Activated CD8-positive, alpha-beta T cell treated with anti-CD3 and anti-CD28 coated beads, Interleukin-2, amount 10 ng/mL, durations not matched to agents 7 days and 5 days (primary cell): ENCODE measurements at regions not wholly inside any gene's neighbourhood (a gene's known extent, or its start where the extent isn't known, plus 50 kb on each side); places are given as distances from the start of the nearest gene placed in this dataset.
"Not testable (repeated sequence)": the region's sequence is repeated elsewhere in the genome, so short reads cannot be mapped to it uniquely, and the experiment has no call there.

Source experiments
- ATAC-seq: fragments of 150-1000 bp; cut with Tn5 transposase; one replicate; pipeline ENCODE4 v1.10.0; 2021; ENCODE audit warnings: moderate library complexity
- CTCF ChIA-PET: fragments of 350-600 bp; sonication (Branson Sonifier 250); formaldehyde crosslinking; loops from one replicate; lab custom pipeline; 2021; ENCODE audit warnings: antibody characterized with exemption; lab: Charles Lee
- POLR2A ChIA-PET: fragments of 350-600 bp; sonication (Branson Sonifier 250); formaldehyde crosslinking; loops from one replicate; lab custom pipeline; 2021; ENCODE audit warnings: antibody characterized with exemption; lab: Charles Lee
- DNase-seq: peaks from one replicate; pipeline ENCODE4 v3.0.0-alpha.2; 2020
- H3K27ac Mint-ChIP-seq: one replicate; pipeline ENCODE4 v1.8.0; 2021; ENCODE audit warnings: mild to moderate bottlenecking, mixed read lengths
- H3K27me3 Mint-ChIP-seq: one replicate; pipeline ENCODE4 v1.8.0; 2021; ENCODE audit warnings: low read depth, mixed read lengths
- H3K36me3 Mint-ChIP-seq: one replicate; pipeline ENCODE4 v1.8.0; 2021; ENCODE audit warnings: low read depth, mixed read lengths
- H3K4me1 Mint-ChIP-seq: one replicate; pipeline ENCODE4 v1.8.0; 2021; ENCODE audit warnings: low read depth, mixed read lengths
- H3K4me3 Mint-ChIP-seq: one replicate; pipeline ENCODE4 v1.8.0; 2021; ENCODE audit warnings: mild to moderate bottlenecking, mixed read lengths
- H3K9me3 Mint-ChIP-seq: one replicate; pipeline ENCODE4 v1.8.0; 2022; ENCODE audit warnings: mixed read lengths; ENCODE audit not compliant: insufficient read depth

- Mint-ChIP-seq H3K27me3 (no peaks in the 10 kb centered on the region), H3K4me1 (no peaks in the 10 kb centered on the region), H3K4me3 (no peak overlapping the region), H3K27ac (no peak overlapping the region), H3K9me3 (no peaks in the 10 kb centered on the region), H3K36me3 (no peaks in the 10 kb centered on the region)
- DNase-seq (no peak), ATAC-seq (no peak)
- POLR2A ChIA-PET: no interaction called here
- CTCF ChIA-PET: no interaction called here
These were observed 896.5 kb downstream of the SORCS1 start for GRCh38 chr10:106268000-106268399.

DNA sequence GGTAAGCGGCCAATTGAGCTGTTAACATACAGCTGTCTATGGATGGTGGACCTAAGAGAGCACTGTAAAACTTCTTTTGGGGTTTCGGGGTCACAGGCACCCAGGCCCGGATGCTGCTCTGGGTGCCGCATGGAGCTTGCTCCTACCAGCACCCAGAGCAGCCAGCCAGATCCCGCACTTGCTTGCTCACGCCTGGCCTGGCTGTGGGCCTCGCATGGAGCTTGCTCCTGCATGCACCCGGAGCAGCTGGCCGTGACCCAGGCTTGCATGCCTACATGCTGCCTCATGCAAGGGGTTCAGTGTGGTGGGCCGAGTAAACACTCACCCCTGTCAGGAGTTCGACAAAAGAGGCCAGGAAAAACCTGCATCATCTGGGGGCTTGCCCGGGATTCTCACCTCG lies 896.9 kb downstream of the SORCS1 start:
- POLR2A ChIA-PET: no interaction called here

GRCh38 chr10:106257432-106257831 lies 907.1 kb downstream of the SORCS1 start:
- H3K4me1 Mint-ChIP-seq, H3K9me3 Mint-ChIP-seq, CTCF ChIA-PET, POLR2A ChIA-PET, H3K4me3 Mint-ChIP-seq, ATAC-seq, DNase-seq, H3K27ac Mint-ChIP-seq, H3K27me3 Mint-ChIP-seq, H3K36me3 Mint-ChIP-seq: not testable (repeated sequence)

More for the DNA sequence above, 896.9 kb downstream of the SORCS1 start:
- Mint-ChIP-seq H3K27me3 (no peaks in the 10 kb centered on the region), H3K27ac (no peak overlapping the region), H3K4me1 (no peaks in the 10 kb centered on the region), H3K9me3 (no peaks in the 10 kb centered on the region), H3K36me3 (no peaks in the 10 kb centered on the region), H3K4me3 (no peak overlapping the region)
- no peak for ATAC-seq
- CTCF ChIA-PET: no interaction called here
- no peak for DNase-seq

DNA sequence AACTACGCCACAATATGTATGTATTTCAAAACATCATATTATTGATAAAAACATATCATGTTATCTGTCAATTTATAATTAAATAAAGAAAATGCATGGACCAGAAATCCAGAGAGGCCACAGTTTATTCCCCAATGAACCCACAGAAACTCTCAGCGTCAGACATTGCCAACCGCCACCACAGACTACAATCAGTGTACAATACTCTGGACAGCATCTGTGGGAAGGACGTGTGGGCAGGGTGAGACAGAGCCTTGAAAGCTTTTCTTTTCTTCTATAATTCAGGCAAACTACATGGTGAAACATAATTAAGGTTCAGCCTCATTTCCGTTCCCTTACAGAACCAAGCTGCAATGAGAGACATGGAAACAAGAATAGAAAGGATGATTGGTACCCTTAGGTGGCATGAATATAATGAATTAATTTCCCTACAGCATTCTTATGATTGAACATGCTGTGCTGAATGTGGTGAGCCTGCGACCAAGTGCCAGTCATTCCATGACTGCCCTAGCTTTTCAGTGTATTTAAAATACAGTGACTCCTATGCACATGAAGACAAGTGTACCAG lies 909.3 kb downstream of the SORCS1 start:
- ChIA-PET CTCF (no interaction called here), POLR2A (no interaction called here)
- H3K9me3 Mint-ChIP-seq: peaks cover 7% of the 10 kb centered on the region
- no peaks in the 10 kb centered on the region for H3K4me1 Mint-ChIP-seq
- H3K27me3 Mint-ChIP-seq: no peaks in the 10 kb centered on the region
- H3K4me3 Mint-ChIP-seq: no peak overlapping the region
- ATAC-seq (no peak), DNase-seq (no peak)
- no peaks in the 10 kb centered on the region for H3K36me3 Mint-ChIP-seq
- no peak overlapping the region for H3K27ac Mint-ChIP-seq

GRCh38 chr10:106254071-106254470 lies 910.4 kb downstream of the SORCS1 start:
- ChIA-PET POLR2A (no interaction called here), CTCF (no interaction called here)
- peaks cover 7% of the 10 kb centered on the region for H3K9me3 Mint-ChIP-seq

GRCh38 chr10:106252541-106252940 lies 912.0 kb downstream of the SORCS1 start:
- Mint-ChIP-seq H3K36me3 (no peaks in the 10 kb centered on the region), H3K9me3 (peaks cover 7% of the 10 kb centered on the region), H3K4me1 (no peaks in the 10 kb centered on the region), H3K27ac (no peak overlapping the region), H3K27me3 (no peaks in the 10 kb centered on the region), H3K4me3 (no peak overlapping the region)
- ATAC-seq (no peak), DNase-seq (no peak)
- ChIA-PET POLR2A (no interaction called here), CTCF (no interaction called here)

More at GRCh38 chr10:106254071-106254470, 910.4 kb downstream of the SORCS1 start:
- Mint-ChIP-seq H3K4me1 (no peaks in the 10 kb centered on the region), H3K27ac (no peak overlapping the region), H3K4me3 (no peak overlapping the region), H3K36me3 (no peaks in the 10 kb centered on the region), H3K27me3 (no peaks in the 10 kb centered on the region)
- ATAC-seq (no peak), DNase-seq (no peak)

- ChIA-PET CTCF (no interaction called here), POLR2A (no interaction called here)
- no peaks in the 10 kb centered on the region for H3K27me3 Mint-ChIP-seq
- ATAC-seq (no peak), DNase-seq (no peak)
- H3K4me1 Mint-ChIP-seq: no peaks in the 10 kb centered on the region
- H3K9me3 Mint-ChIP-seq: peaks cover under 1% of the 10 kb centered on the region
- H3K4me3 Mint-ChIP-seq: no peak overlapping the region
- no peak overlapping the region for H3K27ac Mint-ChIP-seq
- H3K36me3 Mint-ChIP-seq: no peaks in the 10 kb centered on the region
These were observed 912.9 kb downstream of the SORCS1 start for GRCh38 chr10:106251573-106251972.

DNA sequence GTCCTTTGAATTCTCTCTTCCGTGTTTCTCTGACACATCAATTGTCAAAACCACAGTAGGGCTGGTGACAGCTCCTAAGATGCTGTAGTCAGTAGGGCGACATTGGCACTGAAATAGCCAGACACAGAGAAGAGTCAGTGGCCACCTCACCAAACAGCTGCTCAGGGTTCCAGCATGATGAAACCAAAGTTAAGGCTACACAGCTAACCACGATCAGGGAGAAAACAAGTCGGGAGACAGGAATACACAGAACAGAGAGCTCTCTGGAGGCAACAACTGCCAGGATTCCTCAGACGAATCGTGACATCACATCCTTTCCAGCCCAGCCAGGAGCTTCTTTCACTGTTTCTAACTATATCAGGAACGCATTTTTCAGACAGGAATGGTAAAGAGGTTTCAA lies 922.2 kb downstream of the SORCS1 start:
- no peaks in the 10 kb centered on the region for H3K9me3 Mint-ChIP-seq
- H3K4me1 Mint-ChIP-seq: no peaks in the 10 kb centered on the region
- DNase-seq: no peak
- H3K27ac Mint-ChIP-seq: no peak overlapping the region
- no peak for ATAC-seq
- H3K36me3 Mint-ChIP-seq: no peaks in the 10 kb centered on the region
- no peak overlapping the region for H3K4me3 Mint-ChIP-seq
- POLR2A ChIA-PET: no interaction called here
- H3K27me3 Mint-ChIP-seq: no peaks in the 10 kb centered on the region
- CTCF ChIA-PET: no interaction called here

DNA sequence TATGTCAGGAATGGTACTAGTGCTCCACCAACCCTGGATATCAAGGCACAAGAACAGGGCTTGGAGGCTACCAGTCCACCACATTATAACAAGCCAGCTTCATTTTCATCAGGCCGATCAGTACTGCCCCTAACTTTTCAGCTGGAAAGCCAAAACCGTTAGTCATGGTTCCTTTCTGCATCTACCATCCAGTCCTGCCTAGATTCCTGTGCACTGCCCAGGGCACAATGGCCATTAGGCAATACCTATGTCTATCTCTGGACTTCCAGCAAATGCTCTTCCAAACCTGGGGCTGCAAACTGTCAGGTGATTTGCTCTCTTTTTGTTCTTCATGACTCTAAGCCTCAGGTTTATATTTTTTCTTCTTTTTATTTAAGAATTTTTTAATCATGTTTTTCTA lies 937.7 kb downstream of the SORCS1 start:
- H3K27me3 Mint-ChIP-seq: no peaks in the 10 kb centered on the region

DNA sequence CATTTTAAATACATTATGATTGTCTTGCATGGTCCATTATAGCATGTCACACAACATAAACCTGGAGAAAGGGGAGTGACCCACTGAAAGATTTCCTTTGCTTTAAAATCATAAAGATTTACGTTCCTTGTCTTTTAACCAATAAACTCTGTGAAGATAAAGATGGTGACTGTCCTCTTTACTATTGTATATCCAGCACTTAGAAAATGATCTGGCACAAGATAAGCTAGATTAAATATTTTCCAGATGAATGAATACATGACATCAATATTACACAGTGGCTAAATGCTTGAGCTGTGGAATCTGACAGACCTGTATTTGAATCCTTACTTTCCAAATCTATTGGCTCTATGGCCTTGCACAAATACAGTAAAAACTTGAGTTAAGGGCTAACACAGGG lies 938.4 kb downstream of the SORCS1 start:
- POLR2A ChIA-PET: no interaction called here
- Mint-ChIP-seq H3K4me3 (no peak overlapping the region), H3K36me3 (no peaks in the 10 kb centered on the region), H3K9me3 (no peaks in the 10 kb centered on the region), H3K27ac (no peak overlapping the region), H3K4me1 (no peaks in the 10 kb centered on the region), H3K27me3 (no peaks in the 10 kb centered on the region)
- CTCF ChIA-PET: no interaction called here
- DNase-seq (no peak), ATAC-seq (no peak)

More for the DNA sequence above, 937.7 kb downstream of the SORCS1 start:
- Mint-ChIP-seq H3K27ac (no peak overlapping the region), H3K36me3 (no peaks in the 10 kb centered on the region), H3K4me3 (no peak overlapping the region), H3K9me3 (no peaks in the 10 kb centered on the region), H3K4me1 (no peaks in the 10 kb centered on the region)
- ChIA-PET POLR2A (no interaction called here), CTCF (no interaction called here)
- ATAC-seq: no peak
- DNase-seq: no peak

GRCh38 chr10:106224676-106225075 lies 939.8 kb downstream of the SORCS1 start:
- no peak overlapping the region for H3K4me3 Mint-ChIP-seq
- DNase-seq (no peak), ATAC-seq (no peak)
- H3K4me1 Mint-ChIP-seq: no peaks in the 10 kb centered on the region
- ChIA-PET POLR2A (no interaction called here), CTCF (no interaction called here)
- no peaks in the 10 kb centered on the region for H3K27me3 Mint-ChIP-seq
- no peaks in the 10 kb centered on the region for H3K9me3 Mint-ChIP-seq
- no peak overlapping the region for H3K27ac Mint-ChIP-seq
- no peaks in the 10 kb centered on the region for H3K36me3 Mint-ChIP-seq

- CTCF ChIA-PET: no interaction called here
- Mint-ChIP-seq H3K27me3 (no peaks in the 10 kb centered on the region), H3K9me3 (no peaks in the 10 kb centered on the region)
These were observed 946.9 kb downstream of the SORCS1 start for GRCh38 chr10:106217627-106218026.

DNA sequence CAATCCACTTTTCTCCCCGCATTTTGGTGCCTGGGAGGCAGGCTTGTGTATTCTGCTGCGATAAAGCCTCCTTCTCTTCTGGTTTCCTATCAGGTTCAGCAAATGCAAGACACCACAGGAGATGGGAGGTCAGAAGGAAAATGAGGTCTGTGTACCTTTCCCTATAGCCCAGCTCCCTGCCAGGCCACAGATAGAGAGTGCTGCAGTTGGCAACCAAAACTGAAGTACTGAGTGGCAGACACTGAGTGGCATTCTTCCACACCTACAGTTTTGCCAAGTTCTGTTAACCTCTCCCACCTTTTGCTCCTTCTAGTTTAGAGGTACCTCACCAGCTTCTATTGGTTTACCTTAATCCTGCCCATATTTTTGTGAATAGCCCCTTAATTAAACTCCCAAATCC lies 948.4 kb downstream of the SORCS1 start:
- H3K27me3 Mint-ChIP-seq: no peaks in the 10 kb centered on the region
- no peak overlapping the region for H3K4me3 Mint-ChIP-seq
- no peaks in the 10 kb centered on the region for H3K4me1 Mint-ChIP-seq
- DNase-seq (no peak), ATAC-seq (no peak)
- no peaks in the 10 kb centered on the region for H3K36me3 Mint-ChIP-seq
- no peaks in the 10 kb centered on the region for H3K9me3 Mint-ChIP-seq
- POLR2A ChIA-PET: no interaction called here
- no peak overlapping the region for H3K27ac Mint-ChIP-seq
- CTCF ChIA-PET: no interaction called here

More at GRCh38 chr10:106217627-106218026, 946.9 kb downstream of the SORCS1 start:
- H3K36me3 Mint-ChIP-seq: no peaks in the 10 kb centered on the region
- no peak overlapping the region for H3K27ac Mint-ChIP-seq
- POLR2A ChIA-PET: no interaction called here
- ATAC-seq (no peak), DNase-seq (no peak)
- H3K4me1 Mint-ChIP-seq: no peaks in the 10 kb centered on the region
- no peak overlapping the region for H3K4me3 Mint-ChIP-seq
